Mucosa of gallbladder (tissue), 1 donor: ENCODE measurements at regions not wholly inside any gene's neighbourhood (a gene's known extent, or its start where the extent isn't known, plus 50 kb on each side); places are given as distances from the start of the nearest gene placed in this dataset.
"Not testable (repeated sequence)": the region's sequence is repeated elsewhere in the genome, so short reads cannot be mapped to it uniquely, and the experiment has no call there.

Experiments used
- DNase-seq: peaks from one replicate; pipeline ENCODE4 v3.0.0-alpha.2; 2020; ENCODE audit warnings: low spot score
- donor health status: DM: no; HTN: no; CAD: no.

DNA sequence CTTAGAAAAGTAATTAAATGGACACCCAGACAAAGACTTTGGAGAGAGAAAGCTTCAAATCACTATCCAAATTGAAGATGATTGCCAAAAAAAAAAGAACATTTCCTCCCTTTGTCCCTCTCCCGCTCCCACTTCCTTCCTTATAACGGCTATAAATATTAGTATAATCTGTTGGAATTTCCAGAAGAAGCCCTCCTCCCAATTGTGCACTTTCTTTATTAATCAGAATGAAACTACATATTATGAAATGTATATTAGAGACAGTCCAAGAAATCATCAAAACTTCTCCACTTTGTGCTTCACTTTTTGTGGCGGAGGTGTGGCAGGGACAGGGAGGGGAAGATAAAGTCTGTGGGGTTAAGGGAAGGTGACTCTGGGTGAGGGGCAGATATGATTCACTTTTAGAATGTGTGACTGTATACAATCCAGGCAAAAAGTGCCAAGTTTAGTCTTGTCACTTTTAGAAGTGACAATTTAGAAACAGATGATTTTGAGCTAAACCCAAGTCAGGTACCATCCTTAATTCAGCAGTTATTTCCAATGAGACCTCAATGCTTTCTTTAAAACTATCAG lies 195.0 kb upstream of the MARCKS start:
- no peak for DNase-seq

DNA sequence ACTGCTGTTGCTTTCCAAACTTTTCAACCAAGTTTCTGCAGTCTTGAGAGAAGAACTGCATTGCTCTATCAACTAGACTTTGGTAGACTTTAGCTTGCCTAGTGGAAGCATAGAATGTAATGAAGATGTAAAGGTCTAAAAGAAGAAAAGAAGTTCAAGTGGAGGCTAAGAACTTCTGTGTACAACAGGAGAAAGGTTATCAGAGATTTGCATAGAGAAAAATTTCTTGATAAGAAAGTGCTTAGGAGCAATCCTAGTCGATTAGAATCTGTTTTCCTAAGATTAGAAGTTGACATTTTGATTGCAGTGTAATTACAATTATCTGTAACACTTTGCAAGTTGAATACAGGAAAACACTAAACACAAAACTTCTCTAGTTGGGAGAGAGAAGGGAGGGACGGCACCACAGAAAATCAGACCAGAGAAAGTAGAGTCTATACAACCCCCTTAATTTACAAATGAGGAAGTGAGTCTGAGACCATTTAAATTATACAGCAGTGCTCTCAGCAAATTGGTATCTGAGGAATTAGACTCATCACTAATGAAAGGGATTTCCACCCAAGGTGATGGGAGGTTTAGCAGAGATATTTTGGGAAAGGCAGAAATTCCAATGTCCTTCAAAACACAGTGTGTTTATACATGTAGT lies 194.3 kb upstream of the MARCKS start:
- DNase-seq: no peak

DNA sequence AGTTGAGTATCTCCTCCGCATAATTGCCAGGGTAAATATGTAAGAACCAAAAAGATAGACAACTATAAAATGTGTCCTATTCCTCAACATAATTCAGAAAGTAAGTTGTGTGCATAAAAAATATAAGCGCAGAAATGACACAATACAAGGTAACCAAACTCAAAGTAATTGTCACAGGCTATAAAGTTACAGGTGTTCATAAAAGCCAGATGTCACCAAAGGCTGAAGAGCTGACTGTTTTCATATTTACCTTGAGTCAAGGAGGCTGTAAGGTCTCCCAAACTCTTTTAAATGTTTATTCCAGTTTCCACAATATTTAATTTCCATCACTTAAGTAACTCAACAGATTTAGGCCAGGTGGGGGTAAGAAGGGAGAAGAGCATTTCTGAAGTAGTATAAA lies 192.2 kb upstream of the MARCKS start:
- no peak for DNase-seq

DNA sequence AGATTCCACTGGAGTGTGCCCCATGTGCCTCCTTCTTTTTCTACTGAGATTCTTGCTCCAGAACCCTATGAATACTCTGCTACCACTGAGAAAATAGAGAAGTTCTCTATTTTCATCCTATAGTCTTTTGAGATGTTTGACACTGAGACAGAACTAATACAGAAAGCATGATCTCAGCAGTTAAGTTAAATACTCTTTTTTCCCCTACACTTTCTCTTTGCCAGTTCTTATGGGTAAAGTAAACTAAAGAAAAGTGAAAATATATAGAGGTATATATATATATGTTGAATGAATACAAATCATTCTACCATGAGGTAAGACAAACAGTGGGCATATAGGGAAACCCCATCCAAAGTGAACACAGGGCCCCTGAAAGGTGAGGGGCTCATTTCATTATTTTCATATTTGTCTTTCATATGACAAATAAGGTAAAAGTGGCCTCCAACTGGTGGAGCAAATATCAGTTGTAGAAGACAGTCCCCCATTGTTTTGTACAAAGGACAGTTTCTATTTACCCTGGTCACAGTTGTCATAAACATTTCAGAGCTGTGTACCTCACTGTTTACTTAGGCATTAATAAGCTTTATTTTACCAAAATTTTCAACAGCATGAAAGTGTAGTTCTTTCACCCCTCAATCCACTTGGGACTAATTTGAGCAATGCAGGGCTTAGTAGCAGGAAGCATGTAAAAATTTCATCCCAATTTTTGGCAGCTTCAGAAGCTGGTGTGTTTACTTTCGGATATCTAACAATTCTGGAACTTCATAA lies 188.3 kb upstream of the MARCKS start:
- no peak for DNase-seq

DNA sequence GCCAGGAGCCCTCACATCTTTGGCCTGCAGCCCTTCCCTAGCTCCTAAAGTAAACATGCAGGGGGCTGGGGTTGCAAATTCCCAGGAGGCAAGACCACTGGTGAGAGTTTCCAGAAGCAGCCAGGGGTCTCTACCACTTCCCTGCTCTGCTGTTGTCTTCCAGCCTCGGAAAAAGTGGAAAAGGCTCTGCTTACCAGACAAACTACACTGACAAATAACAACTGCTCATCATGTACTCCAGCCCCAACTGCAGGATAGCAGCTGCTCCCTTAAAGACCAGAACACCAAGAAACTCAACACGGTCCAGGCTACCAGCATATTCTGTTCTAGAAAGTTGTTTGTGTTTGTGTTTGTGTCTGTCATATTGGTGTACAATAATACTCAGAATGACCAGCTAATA lies 187.5 kb upstream of the MARCKS start:
- DNase-seq: no peak

DNA sequence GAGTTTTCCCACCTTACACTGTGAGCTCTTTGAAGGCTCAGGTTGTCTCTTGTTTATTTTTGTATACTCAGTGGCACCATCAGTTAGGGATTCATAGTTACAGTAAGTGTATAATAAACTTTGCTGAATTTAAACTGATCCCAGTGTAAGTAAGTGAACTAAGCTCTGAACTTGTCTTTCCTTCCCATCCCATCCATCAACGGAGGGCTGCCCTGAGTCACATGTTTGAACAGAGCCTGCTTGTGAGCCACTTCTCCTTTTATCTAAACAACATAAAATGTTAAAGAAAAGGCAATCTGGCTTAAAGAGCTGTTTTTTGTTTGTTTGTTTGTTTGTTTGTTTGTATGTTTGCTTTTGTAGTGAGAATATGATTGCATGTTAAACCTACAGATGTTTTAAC lies 185.7 kb upstream of the MARCKS start:
- no peak for DNase-seq

DNA sequence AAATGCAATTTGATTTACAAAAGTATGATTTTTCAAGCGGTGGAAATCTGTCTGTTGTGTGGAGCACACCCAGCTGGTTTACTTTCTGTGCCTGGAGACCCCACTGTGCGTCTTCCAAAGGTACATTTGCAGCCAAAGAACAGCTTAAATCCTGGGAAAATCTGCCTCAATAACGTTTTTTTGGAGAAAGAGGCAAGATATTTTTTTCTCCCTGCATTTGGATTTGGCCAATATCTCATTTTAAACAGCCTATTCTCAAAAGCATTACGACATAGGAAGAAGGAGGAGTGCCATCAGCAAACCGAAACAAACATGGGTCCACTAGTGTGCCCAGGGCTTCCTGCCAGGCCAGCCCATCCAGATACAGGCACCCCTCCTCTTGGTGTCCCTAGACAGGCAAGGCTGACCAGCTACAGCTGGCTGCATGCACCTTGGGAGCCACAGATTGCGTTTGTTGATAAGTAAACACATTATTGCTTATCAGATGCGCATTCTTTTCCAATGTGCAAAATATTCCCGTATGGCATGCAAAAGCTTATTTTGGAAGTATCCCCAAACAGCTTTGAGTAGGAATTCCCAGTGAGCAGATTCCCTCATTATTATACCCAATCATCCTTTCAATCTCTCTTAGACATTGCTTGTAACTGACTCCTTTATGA lies 184.5 kb upstream of the MARCKS start:
- peak; percentile 32 for DNase-seq

DNA sequence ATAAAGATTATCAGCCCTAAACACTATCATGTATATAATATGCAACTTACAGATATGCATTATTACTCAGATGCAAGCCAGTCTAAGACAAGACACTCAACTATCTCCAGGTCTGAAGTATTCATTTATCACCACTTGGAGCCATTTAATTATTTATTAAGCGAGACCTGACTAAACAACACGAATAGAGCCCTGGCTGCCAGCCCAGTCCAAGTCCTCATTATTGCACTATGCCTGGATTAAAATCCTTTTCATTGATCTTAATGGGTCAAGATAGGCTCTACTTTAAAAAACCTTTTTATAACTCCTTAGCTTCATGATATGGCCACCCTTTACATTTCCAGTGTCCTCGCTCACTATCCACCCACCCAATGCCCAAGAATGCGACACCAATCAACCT lies 183.1 kb upstream of the MARCKS start:
- peak; percentile 49 for DNase-seq

DNA sequence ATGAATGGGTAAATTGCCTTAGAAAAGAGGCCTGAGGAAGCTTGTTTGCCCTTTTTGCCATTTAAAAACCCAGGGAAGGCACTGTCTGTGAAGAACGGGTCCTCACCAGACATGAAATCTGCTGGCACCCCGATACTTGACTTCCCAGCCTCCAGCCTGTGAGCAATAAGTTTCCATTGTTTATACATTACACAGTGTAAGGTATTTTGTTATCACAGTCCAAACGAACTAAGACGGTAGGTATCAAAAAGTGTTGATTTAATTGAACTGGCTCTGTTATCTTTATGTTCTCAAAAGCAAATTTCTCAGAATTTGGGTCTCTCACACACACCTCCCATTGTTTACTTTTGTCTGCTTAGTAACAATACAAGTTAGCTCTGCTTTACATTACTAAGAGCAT lies 181.1 kb upstream of the MARCKS start:
- no peak for DNase-seq

DNA sequence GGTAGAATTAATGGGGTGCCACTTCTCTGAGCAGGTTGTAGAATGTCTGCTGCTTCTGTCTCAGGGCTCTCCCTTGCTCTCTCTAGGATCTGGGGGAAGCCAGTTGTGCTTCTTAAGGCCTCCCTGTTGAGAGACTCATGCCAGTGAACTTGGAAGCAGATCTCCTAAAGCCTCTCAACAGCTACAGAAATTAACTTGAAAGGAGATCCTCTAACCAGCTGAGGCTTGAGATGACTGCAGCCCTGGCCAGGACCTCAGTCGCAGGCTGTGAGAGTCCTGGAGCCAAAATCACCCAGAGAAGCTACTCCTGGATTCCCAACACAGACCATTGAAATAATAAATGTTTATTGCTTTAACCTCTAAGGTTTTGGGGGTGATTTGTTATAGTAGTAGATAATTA lies 180.2 kb upstream of the MARCKS start:
- no peak for DNase-seq

DNA sequence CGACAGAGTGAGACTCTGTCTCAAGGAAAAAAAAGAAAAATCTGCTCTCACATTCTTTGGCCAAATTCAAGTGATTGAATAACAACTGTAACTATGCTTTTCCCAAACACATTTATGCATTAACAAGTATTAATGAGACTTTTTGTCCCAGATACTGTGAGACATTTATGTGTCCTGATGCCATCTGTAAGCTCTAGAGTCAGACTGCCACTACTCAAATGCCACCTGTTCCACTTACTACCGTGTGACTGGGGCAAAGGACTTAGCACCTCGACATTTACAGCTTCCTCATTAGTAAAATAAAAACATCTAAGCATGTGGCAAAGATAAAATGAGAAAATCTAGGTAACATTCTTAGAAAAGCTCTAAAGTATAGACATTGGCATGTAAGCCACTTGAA lies 178.1 kb upstream of the MARCKS start:
- no peak for DNase-seq

DNA sequence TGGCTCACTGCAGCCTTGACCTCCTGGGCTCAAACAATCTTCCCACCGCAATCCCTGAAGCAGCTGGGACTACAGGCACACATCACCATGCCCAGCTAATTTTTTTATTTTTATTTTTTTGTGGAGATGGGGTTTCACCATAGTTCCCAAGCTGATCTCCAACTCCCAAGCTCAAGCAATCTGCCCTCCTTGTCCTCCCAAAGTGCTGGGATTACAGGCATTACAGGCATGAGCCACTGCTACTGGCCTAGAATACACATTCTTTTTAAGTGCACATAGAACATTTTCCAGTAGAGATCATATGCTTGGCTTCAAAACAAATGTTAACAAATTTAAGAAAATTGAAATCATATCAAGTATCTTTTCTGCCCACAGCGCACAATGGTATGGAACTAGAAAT lies 176.8 kb upstream of the MARCKS start:
- DNase-seq: no peak

DNA sequence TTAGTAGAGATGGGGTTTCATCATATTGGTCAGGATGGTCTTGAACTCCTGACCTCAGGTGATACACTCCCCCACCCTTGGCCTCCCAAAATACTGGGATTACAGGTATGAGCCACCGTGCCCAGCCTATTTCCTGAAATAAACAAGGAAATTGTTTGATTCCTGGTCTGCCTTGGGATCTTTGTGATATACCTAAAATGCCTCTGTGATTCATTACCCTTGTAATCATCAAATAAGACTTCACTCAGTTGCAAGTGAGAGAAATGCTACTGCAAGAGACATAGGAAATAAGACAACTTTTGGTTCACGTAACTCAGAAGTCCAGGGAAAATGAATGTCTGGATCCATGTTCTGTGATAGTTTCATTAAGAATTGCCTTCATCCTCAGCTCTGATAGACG lies 173.2 kb upstream of the MARCKS start:
- DNase-seq: no peak

DNA sequence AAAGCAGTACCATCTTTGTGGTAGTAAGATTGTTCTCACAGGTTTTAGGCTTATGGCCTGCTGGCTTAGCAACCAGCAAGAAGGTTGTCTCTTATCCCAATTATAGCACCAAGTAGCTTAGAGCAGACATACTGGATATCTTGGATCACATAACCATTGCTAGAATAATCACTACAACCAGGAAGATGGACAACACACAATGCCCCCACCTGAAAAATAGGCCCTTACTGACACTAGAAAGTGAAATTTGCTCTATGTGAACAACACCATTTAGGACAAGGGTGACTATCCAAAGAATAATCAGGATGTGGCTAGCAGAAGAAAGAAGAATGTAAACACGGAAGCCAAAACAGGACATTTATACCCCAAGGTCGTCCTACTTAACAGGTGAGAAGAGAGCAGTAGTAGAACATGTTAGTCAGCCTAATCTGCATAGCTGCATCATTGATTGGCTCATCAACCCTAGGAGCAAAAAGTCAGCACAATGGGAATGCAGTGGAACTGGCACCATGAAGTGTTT lies 172.7 kb upstream of the MARCKS start:
- DNase-seq: no peak

DNA sequence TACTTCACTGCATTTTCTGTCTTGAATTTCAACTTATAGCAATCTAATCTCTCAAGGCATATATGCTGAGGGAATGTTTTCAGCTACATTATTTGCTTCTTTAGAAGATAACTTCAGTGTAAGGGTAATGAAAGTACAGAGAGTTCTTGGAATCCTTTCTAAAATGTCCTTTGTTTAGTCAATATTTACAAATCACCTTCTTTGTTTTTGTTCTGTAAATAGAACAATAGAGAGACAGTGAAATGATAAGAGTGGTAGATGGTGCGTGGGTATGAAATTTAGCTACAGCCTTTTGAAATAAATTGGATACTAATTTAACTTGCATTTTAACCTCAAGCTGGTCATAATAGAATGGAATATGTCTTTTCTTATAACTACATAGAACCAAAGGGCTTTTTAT lies 171.1 kb upstream of the MARCKS start:
- no peak for DNase-seq

DNA sequence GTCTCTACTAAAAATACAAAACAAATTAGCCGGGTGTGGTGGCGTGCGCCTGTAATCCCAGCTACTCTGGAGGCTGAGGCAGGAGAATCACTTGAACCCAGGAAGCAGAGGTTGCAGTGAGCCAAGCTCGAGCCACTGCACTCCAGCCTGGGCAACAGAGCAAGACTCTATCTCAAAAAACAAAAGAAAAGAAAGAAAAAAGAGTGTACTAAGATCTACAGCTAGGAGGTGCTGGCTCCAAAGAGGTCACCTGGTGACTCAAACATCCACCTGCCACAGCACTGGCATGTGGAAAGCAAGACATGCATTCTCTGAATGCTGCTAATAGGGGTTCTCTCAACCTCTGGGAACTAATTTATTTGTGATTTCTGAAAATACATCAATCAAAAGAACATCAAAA lies 167.5 kb upstream of the MARCKS start:
- not testable (repeated sequence) for DNase-seq

DNA sequence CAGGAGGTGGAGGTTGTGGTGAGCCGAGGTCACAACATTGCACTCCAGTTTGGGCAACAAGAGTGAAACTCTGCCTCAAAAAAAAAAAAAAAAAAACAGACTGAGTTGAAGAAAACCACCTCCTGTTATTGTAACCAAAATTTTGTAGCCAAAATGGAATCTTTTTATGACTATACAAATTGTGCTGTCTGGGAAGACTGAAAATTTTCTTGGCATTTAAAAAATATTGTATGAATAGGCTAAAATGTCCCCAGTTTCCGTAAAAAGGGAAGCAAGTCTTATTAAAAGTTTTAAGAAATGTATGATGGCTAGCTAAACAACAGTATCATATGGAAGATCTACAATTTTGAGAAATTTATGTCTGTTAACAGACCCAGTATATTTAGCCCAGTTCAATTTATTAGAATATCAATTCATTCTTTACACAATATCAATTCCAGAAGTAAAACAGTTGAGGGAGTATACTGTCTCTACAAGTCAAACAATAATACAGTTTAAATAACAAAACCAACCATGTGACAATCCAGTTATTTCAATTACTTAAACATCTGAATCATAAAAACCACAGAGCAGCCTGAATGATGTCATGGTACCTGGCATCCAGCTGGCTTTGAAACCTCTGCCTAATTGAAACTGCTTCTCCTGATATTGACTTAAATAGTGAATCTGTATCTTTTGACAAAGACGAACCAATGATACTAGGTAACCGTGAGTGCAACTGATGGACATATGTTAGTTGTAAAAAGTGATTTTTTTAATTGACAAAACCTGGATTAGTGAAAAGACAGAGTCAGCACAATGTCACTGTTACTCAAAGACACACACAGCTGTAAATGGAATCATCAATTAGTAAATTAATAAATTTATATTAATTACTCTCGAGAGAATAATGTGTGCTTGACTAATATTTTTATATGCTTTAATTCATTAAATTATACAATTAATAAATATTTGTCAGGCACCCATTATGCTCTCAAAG lies 166.6 kb upstream of the MARCKS start:
- DNase-seq: no peak

DNA sequence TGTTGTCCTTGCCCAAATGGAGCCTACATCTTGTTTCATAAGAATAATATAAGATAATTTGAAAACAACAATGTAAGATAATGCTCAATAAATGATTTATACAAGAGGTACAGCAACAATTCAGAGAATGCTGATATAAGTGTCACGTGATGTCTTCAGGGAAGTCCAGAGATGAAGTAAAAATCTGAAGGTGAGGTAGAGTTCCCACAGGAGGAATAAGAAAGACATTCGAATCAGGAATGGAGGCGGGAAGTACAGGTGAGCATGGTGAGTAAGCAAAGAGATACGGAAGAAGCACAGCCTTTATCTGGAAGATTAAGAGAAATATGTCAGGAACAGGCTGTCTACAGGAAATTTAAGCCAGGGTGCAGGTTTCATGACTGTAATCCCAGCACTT lies 165.9 kb upstream of the MARCKS start:
- no peak for DNase-seq

DNA sequence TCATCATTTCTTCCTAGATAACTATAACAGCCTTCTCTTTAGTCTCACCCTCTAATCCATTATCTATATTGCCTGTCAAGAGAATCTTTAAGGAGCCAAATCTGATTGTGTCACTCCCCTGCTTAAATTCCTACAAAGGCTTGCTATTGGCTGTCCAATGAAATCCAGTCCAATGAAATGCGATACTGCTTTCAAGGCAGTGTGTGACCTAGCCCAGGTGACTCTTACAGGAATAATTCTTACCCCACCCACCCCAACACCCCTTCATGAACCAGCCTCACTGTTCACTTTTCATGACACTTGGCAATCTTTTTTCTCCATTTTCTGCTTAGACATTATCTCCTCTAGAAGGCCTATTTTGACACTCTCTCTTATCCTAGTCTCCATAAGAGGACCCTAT lies 163.3 kb upstream of the MARCKS start:
- no peak for DNase-seq

DNA sequence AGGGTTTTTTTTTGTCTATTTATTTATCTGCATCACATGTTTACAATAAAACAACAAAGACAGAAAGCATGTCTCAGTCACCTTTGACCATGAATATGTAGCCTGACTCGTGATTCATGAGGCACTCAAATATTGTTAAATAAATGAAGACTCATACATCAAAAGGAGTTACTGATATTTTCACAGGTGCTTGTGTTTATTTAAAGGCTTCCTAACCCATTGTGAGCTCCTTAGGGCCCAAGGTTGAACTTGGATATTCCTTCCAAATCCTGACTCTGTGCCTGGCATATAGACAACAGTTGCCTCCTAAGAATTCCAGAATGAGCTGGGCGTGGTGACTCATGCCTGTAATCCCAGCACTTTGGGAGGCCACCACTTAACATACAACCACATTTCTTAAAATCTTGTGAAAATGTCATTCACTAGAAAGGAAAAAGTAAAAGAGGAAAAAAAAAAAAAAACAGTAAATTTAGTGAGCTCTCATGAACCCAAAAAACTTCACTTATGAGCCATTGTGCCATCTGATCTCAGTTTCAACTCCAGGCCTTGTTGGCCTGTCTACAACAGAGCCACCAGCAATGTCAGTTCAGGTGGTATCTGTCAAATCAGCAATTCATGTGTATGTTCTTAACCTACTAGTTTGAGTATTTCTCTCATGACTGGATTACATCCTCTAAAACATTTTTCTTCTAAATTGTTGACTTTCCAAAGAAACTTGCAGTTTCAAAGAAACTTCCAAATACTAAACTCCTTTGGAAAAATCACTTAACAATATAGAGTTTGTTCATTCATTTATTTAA lies 162.7 kb upstream of the MARCKS start:
- DNase-seq: no peak

DNA sequence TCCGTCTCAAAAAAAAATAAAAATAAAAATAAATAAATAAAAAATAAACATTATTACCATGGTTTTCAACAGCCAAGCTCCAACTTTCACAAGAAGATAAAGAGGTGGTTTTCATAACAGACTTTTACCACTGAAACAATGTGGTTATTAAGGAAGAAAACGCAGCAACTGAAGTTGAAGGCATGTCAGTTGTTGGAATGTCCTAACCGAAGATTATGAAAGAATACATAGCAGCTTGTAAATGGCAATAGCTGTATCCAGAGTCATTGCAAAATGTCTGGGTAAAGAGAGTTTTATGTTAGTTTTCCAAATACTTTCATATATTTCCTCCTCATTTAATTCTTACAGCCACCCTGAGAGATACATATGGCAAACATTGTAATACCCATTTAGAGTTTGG lies 161.6 kb upstream of the MARCKS start:
- no peak for DNase-seq
